Adrenal gland (tissue), 5 donors: ENCODE measurements at regions not wholly inside any gene's neighbourhood (a gene's known extent, or its start where the extent isn't known, plus 50 kb on each side); places are given as distances from the start of the nearest gene placed in this dataset.
"Not testable (repeated sequence)": the region's sequence is repeated elsewhere in the genome, so short reads cannot be mapped to it uniquely, and the experiment has no call there.

Experiments
- CTCF ChIP-seq, 6 experiments: fragments of 450-650 bp in 4 of 6; fragments of 200-600 bp in 2 of 6; sonication (generic) in 1 of 6; IDR thresholded peaks; 1 replicate in 5 of 6; 2 replicates in 1 of 6; pipeline versions ENCODE4 v1.5.1 to v1.8.0; 2016 to 2021; ENCODE audit warnings: antibody characterized with exemption in 6 of 6, mild to moderate bottlenecking in 2 of 6, moderate library complexity in 1 of 6
- POLR2A ChIP-seq, 2 donors: fragments of 450-650 bp; IDR thresholded peaks; one replicate each; pipeline ENCODE4 v1.6.1; 2017; ENCODE audit warnings: antibody characterized with exemption in 2 of 2, mild to moderate bottlenecking in 2 of 2, moderate library complexity in 1 of 2
- donor health status: DM: no; HTN: no; CAD: no.

- TF ChIP-seq CTCF, POLR2A (IDR thresholded peaks at IDR 0.05): not testable (repeated sequence)
Measured at GRCh38 chr20:17861620-17862019, 107.0 kb downstream of the SNX5 start.
